Colonic mucosa (tissue), 4 donors: ENCODE measurements at regions not wholly inside any gene's neighbourhood (a gene's known extent, or its start where the extent isn't known, plus 50 kb on each side); places are given as distances from the start of the nearest gene placed in this dataset.

Source experiments
- DNase-seq: peaks from one replicate; pipeline ENCODE4 v3.0.0-alpha.2; 2020
- H3K27ac ChIP-seq: fragments of 200-600 bp; one replicate; pipeline ENCODE4 v1.8.0; 2021
- H3K27me3 ChIP-seq: fragments of 200-600 bp; one replicate; pipeline ENCODE4 v1.8.0; 2021
- H3K36me3 ChIP-seq: fragments of 200-600 bp; one replicate; pipeline ENCODE4 v1.8.0; 2021
- H3K4me1 ChIP-seq: fragments of 200-600 bp; one replicate; pipeline ENCODE4 v1.8.0; 2021; ENCODE audit warnings: mild to moderate bottlenecking
- H3K4me3 ChIP-seq: fragments of 200-600 bp; one replicate; pipeline ENCODE4 v1.8.0; 2021
- H3K9ac ChIP-seq, 2 donors: one replicate each; pipeline ENCODE4 v1.7.0; 2013; ENCODE audit warnings: control low read depth in 2 of 2, low read depth in 2 of 2, low read length in 2 of 2
- H3K9me3 ChIP-seq: fragments of 200-600 bp; one replicate; pipeline ENCODE4 v1.8.0; 2021
- CTCF ChIP-seq: fragments of 200-600 bp; IDR thresholded peaks from one replicate; pipeline ENCODE4 v1.8.0; 2022; ENCODE audit warnings: antibody characterized with exemption, mild to moderate bottlenecking
- intact Hi-C: fragments of 100-400 bp; cut with DNase I; formaldehyde crosslinking; loops from one replicate; pipeline ENCODE4 v1.14.1; 2022
- donor health status: healthy.
- donor health status: DM: no; HTN: no; CAD: no.
- donor health status: DM: no; HTN: no; CAD: no.

GRCh38 chrX:39333451-39333850 is 532.2 kb downstream of the MID1IP1 start:
- intact Hi-C loops: no loop called here
- Histone ChIP-seq H3K9ac (no peak overlapping the region), H3K36me3 (no peaks in the 10 kb centered on the region), H3K4me3 (no peak overlapping the region), H3K9me3 (no peaks in the 10 kb centered on the region), H3K27ac (no peak overlapping the region), H3K27me3 (no peaks in the 10 kb centered on the region), H3K4me1 (no peaks in the 10 kb centered on the region)
- DNase-seq: no peak
- no peak for TF ChIP-seq CTCF

DNA sequence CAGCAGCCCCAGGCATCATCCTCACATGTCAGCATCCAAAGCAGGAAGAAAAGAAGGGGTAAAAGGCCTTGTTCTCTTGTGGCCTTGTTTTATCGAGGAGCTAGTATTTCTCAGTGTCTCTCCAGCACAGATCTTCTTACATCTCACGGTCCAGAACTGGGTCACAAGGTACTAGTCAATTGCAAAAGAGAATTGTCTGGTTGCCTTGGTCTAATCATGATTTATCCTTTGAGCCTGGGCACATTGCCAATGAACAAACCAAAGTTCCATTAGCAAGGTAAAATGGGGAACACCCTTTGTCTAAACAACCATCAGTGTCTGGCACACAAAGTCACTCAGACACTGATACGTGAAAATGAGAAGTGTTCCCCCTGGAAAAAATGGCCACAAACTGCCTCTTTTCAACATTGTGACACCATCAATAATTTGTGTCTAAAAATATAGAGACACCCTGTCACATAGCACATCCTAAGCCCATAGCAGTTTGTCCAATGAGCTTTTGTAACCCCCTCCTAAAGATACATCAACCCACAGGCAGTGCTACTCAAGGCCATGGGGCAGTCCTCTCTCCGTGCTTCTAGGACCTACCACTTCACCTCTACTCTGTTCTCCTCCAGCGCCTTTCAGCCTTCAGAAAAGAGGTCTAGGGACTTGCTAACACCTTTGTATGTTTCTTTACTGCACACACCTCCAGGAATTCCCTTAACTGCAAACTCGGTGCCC is 534.4 kb downstream of the MID1IP1 start:
- Histone ChIP-seq H3K4me3 (no peak overlapping the region), H3K27ac (no peak overlapping the region), H3K27me3 (no peaks in the 10 kb centered on the region), H3K4me1 (no peaks in the 10 kb centered on the region), H3K36me3 (no peaks in the 10 kb centered on the region), H3K9ac (no peak overlapping the region), H3K9me3 (no peaks in the 10 kb centered on the region)
- intact Hi-C loops: no loop called here
- DNase-seq: peak; percentile 38
- TF ChIP-seq CTCF: no peak

- Histone ChIP-seq H3K9ac (no peak overlapping the region), H3K4me1 (no peaks in the 10 kb centered on the region), H3K36me3 (no peaks in the 10 kb centered on the region), H3K27me3 (no peaks in the 10 kb centered on the region), H3K27ac (no peak overlapping the region), H3K4me3 (no peak overlapping the region), H3K9me3 (no peaks in the 10 kb centered on the region)
- intact Hi-C loops: no loop called here
- no peak for DNase-seq
- TF ChIP-seq CTCF: no peak
These were observed 535.5 kb downstream of the MID1IP1 start for GRCh38 chrX:39336671-39337311.

GRCh38 chrX:39337451-39337850 is 536.2 kb downstream of the MID1IP1 start:
- H3K36me3 ChIP-seq: no peaks in the 10 kb centered on the region
- no peak overlapping the region for H3K4me3 ChIP-seq
- intact Hi-C loops: no loop called here
- H3K27ac ChIP-seq: no peak overlapping the region
- no peak for TF ChIP-seq CTCF
- no peaks in the 10 kb centered on the region for H3K9me3 ChIP-seq
- no peak for DNase-seq
- H3K4me1 ChIP-seq: no peaks in the 10 kb centered on the region
- H3K9ac ChIP-seq: no peak overlapping the region
- H3K27me3 ChIP-seq: no peaks in the 10 kb centered on the region

DNA sequence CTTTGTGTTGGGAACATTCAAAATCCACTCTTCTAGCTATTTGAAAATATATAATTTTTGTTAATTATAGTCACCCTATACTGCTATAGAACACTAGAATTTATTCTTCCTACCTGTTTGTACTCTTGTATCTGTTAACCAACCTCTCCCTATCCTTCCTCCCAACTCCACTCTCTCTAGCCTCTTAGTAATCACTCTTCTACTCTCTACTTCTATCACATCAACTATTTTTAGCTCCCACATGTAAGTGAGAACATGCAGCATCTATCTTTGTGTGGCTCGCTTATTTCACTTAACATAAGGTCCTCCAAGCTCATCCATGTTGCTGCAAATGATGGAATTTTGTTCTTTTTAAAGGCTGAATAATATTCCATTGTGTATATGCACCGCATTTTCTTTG is 537.3 kb downstream of the MID1IP1 start:
- no peak for TF ChIP-seq CTCF

More for the DNA sequence above, 537.3 kb downstream of the MID1IP1 start:
- Histone ChIP-seq H3K27me3 (no peaks in the 10 kb centered on the region), H3K36me3 (no peaks in the 10 kb centered on the region), H3K4me3 (no peak overlapping the region), H3K27ac (no peak overlapping the region), H3K4me1 (no peaks in the 10 kb centered on the region), H3K9me3 (no peaks in the 10 kb centered on the region), H3K9ac (no peak overlapping the region)
- DNase-seq: no peak
- intact Hi-C loops: no loop called here
